Activated CD4-positive, alpha-beta T cell treated with anti-CD3 and anti-CD28 coated beads, Interleukin-2, amount 50 U/mL, for 1 hour (primary cell): ENCODE measurements at regions not wholly inside any gene's neighbourhood (a gene's known extent, or its start where the extent isn't known, plus 50 kb on each side); places are given as distances from the start of the nearest gene placed in this dataset.

Source experiments
- DNase-seq: peaks from one replicate; pipeline ENCODE4 v3.0.0-alpha.2; 2020

DNA sequence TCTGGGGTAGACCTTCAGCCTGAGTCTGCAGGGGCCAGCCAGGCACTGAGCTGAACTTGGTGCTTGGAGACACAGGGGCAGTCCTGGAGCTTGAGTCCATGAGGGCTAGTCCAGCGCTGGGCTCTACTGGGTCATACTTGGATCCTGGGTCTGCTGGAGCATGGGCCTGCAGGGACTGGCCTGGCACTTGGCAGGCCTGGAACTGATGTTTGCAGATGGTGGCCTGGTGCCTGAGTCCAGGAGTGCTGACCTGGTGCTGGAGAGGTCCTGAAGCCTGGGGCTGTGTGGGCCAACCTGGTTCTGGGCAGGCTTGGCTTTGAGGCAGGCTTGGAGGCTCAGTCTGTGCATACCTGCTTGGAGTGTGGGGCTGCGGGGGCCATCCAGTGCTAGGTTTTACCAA, 143.4 kb upstream of the DSCAM start:
- no peak for DNase-seq

GRCh38 chr21:40997831-40998230, 150.9 kb upstream of the DSCAM start:
- no peak for DNase-seq

DNA sequence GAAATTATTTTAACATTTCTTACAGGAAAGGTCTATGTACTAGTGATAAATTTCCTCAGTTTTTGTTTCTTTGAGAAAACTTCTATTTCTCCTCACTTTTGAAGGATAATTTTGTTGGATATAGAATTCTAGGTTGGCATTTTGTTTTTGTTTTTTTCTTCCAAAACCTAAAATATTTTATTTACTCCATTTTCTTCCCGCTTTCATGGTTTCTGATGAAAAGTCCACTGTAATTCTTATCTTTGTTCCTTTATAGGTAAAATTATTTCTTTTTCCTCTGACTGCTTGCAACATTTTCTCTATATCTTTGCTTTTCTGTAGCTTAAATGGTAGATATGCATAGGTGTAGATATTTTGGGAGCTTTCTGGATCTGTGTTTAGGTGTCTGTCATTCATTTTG, 153.9 kb upstream of the DSCAM start:
- DNase-seq: no peak

GRCh38 chr21:41006636-41007035, 159.7 kb upstream of the DSCAM start:
- DNase-seq: no peak

GRCh38 chr21:41008351-41008750, 159.6 kb upstream of the BACE2 start:
- DNase-seq: no peak

DNA sequence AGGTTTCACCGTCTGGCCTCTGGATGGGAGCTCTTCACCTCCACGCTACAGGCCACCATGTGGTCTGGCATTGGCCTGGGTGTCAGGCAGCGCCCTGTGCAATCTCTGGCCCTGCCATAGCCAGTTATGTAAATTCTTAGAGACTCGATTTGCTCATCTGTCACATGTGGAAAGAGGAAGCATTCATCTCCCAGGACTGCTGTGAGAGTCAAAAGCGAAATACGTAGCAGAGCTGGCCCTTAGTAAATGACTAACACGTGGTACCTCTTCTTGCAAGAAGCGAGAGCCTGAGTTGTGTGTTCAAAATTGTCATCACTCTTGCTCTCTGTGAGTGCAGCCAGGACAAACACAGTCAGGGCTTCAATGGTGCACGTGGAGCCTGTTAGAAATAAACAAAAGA, 159.0 kb upstream of the BACE2 start:
- no peak for DNase-seq

DNA sequence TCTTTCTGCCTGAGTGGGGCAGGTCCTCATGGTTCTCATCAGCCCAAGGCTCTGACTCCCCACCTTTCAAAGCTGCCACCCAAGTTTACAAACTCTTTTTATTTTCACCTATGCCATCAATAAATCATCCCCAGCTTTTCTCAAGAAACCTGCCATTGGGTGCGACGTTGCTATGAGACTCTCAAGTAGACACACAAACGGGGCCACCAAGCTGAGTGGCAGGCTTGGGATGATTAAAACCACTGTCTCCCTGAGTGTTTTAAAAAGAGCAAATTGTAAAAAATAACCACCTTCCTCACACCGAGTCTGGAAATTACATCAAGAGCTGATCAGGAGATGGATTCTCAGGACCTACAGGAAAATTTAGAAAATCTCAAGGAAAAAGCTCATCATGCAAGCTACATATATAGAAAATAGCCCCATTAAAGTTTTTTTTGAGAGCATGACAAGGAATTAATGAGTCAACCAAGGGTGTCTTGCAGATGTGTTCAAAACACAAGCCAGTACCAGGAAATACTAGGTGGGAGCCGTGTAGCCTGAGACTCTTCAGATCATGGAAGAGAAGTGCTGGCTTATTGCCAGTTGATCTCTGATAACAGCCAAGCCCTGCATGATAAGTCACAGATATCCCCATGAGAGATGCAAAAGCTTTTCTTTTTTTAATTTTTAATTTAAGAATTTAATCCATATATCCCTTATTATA, 158.4 kb upstream of the BACE2 start:
- no peak for DNase-seq

- DNase-seq: no peak
Measured at GRCh38 chr21:41010101-41010435, 157.9 kb upstream of the BACE2 start.

DNA sequence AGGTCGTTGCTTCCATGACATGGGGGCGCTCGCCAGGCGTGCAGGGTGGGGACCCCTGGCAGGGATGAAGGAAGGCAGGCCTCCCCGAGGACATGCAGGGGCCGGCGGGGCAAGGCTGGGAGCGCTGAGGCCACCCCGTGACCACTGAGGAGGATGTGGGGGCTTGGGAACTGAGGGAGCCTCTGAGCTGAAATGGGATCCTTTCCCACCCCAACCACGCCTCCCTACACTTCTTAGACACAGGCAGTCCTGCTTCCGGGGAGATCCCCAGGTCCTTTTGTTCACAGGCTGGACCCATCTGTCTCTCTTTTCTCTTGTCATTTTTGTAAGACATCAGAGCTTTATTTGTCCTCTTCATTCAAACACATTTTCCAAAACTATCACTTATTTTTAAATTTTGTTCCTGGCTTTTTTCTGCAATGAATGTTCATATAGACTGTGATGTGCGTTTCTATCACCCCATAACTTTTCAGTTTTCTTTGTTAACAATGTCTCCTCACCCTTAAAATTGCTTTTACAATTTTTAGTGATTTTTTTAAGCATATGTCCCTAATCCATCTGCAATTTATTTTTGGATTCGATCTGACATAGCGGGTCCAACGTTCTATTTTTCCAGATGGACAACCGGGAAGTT, 156.7 kb upstream of the BACE2 start:
- DNase-seq: no peak

DNA sequence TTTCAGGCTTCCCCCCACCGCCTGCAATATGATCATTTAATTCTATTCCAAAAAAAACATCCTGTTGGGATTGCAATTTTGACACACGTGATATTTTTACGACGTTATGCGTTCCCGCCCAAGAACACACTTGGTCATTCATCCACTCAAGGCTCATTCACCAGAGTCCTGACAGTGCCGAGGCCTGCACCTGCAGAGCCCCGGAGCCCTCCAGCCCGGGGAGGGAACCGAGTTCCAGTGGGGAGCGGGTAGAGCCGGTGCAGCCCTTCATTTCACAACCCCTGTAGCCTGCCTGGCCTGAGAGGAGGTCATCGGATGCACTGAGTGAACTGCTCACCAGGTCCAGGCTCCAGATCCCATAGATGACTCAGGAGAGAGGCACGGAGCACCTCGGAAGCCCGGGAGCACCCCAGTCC, 156.0 kb upstream of the BACE2 start:
- no peak for DNase-seq

- no peak for DNase-seq
Measured at GRCh38 chr21:41012425-41012824, 155.5 kb upstream of the BACE2 start.

- DNase-seq: no peak
Measured at GRCh38 chr21:41016472-41016871, 151.5 kb upstream of the BACE2 start.

- no peak for DNase-seq
Measured at GRCh38 chr21:41018431-41018830, 149.5 kb upstream of the BACE2 start.

DNA sequence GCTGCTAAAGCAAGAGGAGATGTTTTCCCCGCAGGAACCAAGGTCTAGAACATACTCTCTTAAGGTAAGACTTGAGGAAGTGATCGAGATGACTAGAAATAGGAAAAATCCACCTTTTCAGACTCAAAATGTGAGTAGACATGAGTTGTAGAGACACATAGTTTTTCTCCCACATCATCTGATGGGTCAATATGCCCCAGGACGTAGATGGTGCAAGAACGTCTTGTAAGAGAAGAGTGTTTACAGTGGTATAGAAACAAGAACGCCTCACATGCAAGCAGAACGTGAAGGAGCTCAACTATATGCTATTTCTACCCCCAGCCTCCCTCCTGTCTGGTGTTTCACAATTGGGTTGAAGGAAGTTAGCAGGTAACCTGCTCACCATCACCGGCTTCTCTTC, 144.0 kb upstream of the BACE2 start:
- DNase-seq: no peak

DNA sequence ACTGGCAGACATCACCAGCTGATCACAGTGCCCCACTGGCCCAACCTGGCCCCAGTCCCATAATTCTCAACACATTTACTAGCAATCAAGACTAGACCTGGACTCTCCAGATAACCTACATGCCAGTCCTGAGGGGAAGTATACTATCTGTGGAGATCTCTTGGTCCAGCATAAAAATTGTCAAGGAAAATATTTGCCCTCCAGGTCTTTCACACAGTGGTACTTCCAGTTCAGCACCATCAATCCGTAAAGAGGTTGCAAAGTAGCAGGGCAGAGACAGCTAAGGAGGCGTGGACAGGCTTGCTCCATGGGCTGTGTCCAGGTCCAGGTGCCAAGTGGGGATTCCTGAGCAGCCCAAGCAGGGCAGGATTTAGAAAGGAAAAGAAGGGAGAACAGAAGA, 143.6 kb upstream of the BACE2 start:
- DNase-seq: no peak

- no peak for DNase-seq
Measured at GRCh38 chr21:41024746-41025254, 143.2 kb upstream of the BACE2 start.

DNA sequence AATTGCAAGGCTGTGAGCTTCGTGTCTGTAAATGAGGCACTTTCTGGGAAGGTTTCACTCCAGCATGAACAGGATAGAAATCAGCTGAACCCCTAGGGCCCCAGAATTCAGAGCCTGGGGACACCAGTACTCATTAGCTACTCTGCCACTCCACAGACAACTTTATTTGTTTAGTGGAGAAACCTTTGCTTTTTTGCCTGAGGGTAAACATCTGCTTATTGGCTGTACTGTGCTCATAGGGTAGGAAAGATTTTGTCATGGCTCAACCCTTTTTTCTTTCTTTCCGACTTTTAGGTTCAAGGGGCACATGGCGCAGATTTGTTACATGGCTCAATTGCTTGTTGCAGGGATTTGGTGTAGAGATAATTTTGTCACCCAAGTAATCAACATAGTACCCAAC, 138.4 kb upstream of the BACE2 start:
- no peak for DNase-seq

DNA sequence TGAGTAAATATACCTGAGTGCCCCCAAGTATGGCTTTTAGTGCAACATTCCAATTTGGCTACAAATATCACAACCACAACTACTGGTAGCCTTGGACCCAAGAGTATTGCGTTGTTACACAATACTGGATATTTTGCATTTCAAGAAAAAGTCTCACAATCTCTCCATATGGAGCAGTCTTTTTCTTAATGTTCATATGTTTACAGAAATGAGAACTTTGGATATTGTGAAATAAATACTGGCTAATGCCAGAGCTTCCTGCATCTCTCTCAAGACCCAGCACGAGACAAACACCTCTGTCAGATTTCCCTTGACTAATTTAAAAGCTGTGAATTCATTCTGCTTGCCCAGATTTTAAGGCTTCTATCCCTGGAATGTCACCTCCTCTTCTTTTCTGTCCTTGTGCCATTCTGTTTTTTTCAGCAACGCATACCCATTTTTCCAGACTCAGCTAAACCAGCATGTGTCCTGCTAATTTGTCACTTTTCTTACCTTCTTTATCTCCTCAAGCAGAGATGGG, 136.2 kb upstream of the BACE2 start:
- no peak for DNase-seq

DNA sequence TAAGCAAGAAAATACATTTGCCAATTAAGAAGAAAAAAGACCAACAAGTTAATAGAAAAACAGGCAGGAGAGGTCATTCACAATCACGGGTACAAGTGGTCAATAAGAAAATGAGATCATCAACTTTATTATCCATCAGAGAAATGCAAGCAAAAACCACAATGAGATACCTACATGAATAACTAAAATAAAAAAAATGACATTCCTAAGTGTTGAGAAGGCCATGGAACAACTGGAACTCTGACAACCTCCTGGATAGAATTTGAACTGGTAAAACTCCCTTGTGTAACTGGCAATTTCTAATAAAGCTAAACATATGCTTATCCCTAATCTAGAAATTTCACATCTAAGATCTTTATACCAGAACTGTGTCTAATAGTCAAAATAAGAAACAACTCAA, 135.4 kb upstream of the BACE2 start:
- no peak for DNase-seq

DNA sequence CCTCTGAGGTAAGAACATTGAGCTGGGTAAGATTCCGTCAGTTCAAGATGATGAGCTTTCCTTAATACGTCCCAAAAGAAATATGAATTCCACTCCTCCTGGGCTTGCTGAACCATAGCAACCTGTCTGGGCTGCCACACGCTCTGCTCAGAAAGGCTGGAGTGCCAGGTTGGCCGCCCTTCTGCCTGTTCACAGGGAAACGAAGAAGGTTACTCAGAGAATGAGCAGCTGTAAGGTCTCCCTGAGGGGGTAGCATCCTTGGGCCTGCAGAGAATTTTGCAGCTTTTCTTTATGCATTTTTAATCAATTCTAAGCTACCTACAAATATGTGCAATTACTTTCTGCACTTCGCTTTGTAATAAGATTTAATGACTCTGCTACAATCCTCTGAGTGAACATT, 130.7 kb upstream of the BACE2 start:
- no peak for DNase-seq

DNA sequence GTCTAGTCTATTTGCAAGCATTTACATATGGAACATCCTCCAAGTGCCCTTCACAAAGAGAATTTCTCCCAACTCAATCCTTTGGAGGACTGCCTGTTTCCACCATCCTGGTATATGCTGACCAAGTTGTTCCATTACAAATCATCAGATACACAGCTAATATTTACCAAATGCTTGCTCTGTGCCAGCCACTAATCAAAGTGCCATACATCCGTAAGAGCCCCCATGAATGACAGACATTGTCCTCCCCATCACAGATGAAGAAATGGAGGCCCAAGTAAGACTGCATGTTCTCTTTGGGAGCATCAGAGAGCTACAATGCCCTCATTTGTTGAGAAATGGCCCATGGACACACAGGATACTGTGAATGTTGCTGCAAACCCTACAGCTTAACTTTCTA, 130.0 kb upstream of the BACE2 start:
- DNase-seq: no peak

DNA sequence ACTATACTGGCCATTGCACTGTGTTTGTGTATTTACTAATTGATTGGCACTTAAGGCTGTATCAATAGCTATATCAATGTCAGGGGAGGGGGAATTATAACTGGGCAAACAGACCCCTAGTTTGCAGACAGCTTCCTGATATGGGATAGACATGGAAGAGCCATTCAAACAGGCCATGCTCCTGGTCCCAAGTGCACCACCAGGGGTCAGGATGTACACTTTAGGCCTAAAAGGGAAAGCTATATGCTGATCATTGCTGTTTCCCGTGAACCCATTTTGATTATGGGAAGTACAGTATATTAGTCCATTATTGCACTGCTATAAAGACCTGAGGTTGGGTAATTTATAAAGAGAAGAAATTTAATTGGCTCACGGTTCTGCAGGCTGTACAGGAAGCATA, 124.9 kb upstream of the BACE2 start:
- DNase-seq: no peak

DNA sequence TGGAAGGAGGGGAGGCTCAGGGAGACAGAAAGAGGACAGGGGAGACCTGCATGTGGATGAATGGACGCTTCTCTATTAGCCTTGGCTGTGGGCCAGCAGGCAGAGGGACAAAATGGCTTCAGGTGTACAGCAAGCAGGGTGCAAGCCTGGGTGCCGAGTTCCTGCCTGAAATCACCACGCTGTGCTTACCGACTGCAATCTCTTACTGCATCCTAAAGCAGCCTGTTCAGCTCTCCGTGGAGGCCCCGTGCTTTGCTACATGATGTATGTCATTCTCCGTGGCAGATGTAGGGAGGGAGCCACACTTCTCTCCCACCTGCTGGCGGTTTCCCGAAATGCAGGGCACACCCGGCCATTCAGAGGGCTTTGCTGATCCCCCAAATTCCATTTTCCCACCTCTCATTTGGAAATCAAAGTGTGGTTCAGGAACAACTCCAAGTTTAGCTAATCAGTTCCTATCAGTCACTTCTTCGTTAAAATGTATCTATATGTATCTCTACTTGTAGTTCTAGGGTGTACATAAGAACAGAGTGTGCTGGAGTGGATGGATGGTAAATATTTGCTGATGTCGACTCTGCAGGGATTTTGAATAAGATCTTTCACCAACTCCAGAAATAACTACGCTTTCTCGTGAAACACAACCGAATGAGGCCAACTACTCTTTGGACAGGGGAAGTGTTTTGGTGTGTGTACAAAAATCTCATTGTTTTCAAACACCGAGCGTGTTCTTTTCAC, 122.3 kb upstream of the BACE2 start:
- no peak for DNase-seq

- DNase-seq: no peak
Measured at GRCh38 chr21:41048145-41048544, 119.8 kb upstream of the BACE2 start.
